ENCODE measurements at regions not wholly inside any gene's neighbourhood (a gene's known extent, or its start where the extent isn't known, plus 50 kb on each side); places are given as distances from the start of the nearest gene placed in this dataset.

- TF ChIP-seq POLR2A (IDR thresholded peaks at IDR 0.05; ENCODE audit: low read length) (no peak), GATA1 (IDR thresholded peaks at IDR 0.05; ENCODE audit: low read depth, low read length) (no peak)
Observed at GRCh38 chr7:79513261-79513660, 59.8 kb upstream of the MAGI2 start.
